22Rv1 (cell line): ENCODE measurements at regions not wholly inside any gene's neighbourhood (a gene's known extent, or its start where the extent isn't known, plus 50 kb on each side); places are given as distances from the start of the nearest gene placed in this dataset.

Experiments
- H3K27ac ChIP-seq: fragments of 450-650 bp; 2 replicates; pipeline ENCODE4 v1.5.1; 2017
- ZFX ChIP-seq: fragments of 450-650 bp; IDR thresholded peaks from 2 replicates; pipeline ENCODE4 v1.6.1; 2017; ENCODE audit warnings: antibody characterized with exemption, borderline replicate concordance
- TF ChIP-seq, protein P1 (sequence below): fragments of 450-650 bp; IDR thresholded peaks from 2 replicates; pipeline ENCODE4 v1.5.1; 2017; ENCODE audit warnings: mild to moderate bottlenecking

DNA sequence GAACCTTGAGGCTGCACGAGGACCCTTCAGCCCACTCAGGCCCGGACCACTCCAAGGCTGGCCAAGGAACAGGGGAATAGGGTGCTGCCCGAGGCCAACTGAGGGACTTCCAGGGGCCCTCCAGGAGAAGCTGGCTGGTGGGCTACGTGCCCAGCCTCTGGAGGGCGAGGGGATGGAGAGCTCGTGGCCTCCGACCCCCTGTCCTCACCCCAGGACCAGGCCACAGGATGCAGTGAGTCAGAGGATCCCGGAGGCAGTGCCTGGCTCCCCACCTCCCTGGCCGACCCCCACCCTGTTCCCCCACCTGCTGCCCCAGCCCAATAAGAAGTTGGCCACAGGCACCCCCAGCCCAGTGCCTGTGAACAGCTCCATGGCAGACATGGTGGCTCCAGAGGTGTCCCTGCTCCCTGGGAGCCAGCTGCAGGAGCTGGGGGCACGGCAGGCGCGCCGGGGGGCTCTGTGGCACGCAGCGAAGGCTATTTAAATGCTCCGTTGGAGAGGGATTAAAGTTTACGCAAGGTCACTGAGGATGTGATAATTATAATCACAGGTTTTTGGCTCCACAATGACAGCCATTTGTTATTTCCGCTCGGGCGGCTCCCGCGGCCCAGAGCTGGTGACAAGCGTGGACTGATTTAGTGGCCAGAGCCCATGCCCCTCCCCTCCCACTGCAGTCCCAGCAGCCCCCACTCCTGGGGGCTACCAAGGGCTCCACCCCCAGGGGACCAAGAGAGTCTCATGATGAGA, 95.7 kb upstream of the NKX1-1 start:
- H3K27ac ChIP-seq, result no peak overlapping the region
- TF ChIP-seq, protein P1, sequence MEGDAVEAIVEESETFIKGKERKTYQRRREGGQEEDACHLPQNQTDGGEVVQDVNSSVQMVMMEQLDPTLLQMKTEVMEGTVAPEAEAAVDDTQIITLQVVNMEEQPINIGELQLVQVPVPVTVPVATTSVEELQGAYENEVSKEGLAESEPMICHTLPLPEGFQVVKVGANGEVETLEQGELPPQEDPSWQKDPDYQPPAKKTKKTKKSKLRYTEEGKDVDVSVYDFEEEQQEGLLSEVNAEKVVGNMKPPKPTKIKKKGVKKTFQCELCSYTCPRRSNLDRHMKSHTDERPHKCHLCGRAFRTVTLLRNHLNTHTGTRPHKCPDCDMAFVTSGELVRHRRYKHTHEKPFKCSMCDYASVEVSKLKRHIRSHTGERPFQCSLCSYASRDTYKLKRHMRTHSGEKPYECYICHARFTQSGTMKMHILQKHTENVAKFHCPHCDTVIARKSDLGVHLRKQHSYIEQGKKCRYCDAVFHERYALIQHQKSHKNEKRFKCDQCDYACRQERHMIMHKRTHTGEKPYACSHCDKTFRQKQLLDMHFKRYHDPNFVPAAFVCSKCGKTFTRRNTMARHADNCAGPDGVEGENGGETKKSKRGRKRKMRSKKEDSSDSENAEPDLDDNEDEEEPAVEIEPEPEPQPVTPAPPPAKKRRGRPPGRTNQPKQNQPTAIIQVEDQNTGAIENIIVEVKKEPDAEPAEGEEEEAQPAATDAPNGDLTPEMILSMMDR, result no peak
- TF ChIP-seq ZFX, result no peak

DNA sequence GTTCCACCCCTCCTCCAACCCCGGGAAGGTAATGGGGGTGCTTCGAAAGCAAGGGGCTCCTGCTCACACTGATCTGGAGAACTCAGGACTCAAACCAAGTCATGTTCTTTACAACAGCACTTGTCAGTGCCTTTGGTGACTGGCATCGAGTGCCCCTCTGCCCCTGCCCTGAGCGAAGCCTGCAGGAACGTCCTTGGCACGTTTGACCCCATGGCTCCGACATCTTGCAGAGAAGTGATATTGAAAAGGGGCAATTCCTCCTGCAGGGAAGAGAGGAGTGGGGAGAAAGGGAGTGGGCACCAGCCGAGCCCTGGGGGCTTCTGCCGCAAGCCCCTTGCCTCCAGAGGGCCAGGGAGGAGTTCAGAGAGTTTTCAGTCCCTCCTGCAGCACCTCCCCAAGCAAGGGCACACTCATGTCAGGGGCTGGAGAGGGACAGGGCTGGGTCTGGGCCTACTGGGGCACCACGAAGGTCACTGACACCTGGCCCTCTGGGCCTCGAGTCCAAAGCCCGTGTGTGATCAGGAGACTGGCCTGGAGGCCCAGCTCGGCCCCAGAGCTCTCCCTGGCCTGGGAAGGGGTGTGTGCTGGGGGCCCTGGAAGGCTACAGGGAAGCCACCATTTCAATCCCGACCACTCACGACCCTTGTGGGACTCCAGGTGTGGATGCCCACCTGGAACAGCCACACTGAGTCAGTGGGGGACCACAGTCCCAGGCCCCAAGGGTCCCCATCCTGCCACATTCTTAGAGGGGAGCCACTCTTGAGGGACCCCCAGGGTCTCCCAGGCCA, 94.9 kb upstream of the NKX1-1 start:
- TF ChIP-seq ZFX, result no peak
- TF ChIP-seq, protein P1, result no peak
- no peak overlapping the region for H3K27ac ChIP-seq

DNA sequence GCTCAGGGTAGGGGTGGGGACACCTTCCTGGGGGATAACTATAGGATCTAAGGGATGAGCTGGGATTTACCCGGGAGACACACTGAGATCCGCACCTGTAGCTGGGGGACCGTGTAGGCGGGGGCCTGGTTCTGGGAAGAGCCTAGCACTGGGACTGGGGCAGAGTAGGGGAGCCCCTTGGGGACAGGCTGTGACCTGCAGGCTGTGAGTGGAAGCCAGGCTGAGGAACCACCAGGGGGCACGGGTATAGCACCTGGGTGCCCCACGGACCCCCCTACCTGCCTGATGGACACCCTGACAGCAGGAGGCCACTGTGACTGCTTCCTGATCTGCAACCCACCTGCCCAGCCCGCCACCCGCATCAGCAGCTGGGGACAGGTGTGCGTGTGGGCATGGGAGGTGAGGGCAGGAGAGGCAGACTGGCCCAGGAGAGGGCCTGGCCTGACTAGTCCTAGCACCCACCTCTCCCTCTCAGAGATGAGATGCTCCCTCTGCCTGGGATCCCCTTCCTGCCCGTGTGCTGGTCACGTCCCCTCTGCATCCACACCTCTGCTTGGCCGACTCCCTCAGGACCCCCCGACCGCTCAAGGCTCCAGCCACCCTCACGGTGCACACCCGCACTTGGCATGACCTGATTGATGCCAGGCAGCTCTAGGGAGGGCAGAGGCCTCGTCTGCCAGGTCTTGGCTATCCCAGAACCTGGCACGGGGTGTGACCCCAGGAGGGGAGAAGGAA, 94.2 kb upstream of the NKX1-1 start:
- no peak overlapping the region for H3K27ac ChIP-seq
- TF ChIP-seq, protein P1, result no peak
- TF ChIP-seq ZFX, result no peak

DNA sequence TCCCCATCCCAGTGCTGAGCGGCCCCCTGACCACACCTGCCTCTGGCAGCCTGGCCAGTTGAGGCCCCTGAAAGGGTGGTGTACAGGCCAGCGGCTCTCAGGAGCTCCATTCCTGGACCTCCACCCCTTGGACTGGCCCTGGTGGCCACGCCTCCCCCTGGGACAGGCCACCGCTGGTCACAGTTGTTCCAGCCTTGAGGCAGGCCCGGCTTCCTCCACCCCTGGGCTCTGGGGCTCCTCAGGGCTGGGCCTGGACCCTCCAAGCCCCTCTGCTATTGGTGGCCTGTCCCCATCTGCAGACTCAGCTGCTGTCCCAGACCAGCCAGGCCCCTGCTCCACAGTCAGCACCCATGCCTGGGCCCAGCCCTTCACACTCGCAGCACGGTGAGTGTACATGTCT, 93.2 kb upstream of the NKX1-1 start:
- H3K27ac ChIP-seq, result no peak overlapping the region
- TF ChIP-seq, protein P1, result no peak
- TF ChIP-seq ZFX, result no peak

DNA sequence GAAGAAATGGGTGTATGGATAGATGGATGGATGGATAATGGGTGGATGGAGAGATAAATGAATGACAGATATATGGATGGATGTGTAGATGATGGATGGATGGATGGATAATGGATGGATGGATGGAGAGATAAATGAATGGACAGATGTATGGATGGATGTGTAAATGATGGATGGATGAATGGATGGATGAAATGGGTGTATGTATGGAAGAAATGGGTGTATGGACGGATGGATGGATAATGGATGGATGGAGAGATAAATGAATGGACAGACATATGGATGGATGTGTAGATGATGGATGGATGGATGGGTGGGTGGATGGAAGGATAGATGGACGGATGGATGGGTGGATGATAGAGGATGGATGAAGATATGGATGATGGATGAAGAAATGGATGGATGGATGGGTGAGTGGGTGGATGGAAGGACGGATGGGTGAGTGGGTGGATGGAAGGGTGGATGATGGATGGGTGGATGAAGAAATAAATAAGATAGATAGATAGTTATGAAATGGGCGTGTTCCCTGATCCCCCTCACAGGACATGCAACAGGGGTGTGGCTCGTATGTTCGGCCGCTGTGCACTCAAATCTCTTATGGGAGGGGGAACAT, 91.1 kb upstream of the NKX1-1 start:
- no peak for TF ChIP-seq ZFX
- TF ChIP-seq, protein P1, result no peak
- H3K27ac ChIP-seq, result no peak overlapping the region

DNA sequence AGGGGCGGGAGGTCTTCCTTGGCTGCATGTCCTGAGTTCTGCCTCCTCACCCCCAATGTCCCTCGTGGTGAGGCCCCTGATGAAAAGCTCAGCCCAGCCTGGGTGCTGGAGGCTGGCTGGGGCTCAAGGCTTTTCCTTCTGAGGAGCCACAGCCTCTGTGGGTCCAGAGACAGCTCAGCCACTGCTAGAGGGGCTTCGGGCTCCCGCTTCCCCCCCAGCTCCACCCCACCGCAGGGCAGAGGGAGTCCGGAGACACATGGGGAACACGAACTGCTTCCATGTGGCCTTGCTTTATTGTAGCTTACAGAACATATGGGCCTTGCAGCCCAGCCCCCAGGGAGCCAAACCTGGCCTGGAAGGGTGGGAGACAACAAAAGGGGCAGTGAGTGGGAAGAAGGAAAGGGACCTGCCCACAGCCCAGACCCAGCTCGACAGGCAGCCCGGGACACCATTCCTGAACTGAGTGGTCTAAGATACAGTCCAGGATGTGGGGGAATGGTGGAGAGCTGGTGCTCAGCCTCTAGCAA, 89.9 kb upstream of the NKX1-1 start:
- H3K27ac ChIP-seq, result no peak overlapping the region
- TF ChIP-seq ZFX, result no peak
- TF ChIP-seq, protein P1, result no peak
